NT2/D1 (cell line): ENCODE measurements at regions not wholly inside any gene's neighbourhood (a gene's known extent, or its start where the extent isn't known, plus 50 kb on each side); places are given as distances from the start of the nearest gene placed in this dataset.

Experiments used
- SUZ12 ChIP-seq: IDR thresholded peaks from 2 replicates; pipeline ENCODE4 v1.6.1; 2011; ENCODE audit not compliant: insufficient read length, insufficient read depth; ENCODE audit errors: extremely low read depth
- ZNF274 ChIP-seq: IDR thresholded peaks from 2 replicates; pipeline ENCODE4 v1.6.1; 2011; ENCODE audit warnings: mild to moderate bottlenecking, low read depth, low read length

GRCh38 chr3:118400886-118401285 is 633.8 kb downstream of the IGSF11 start:
- no peak for TF ChIP-seq SUZ12
- TF ChIP-seq ZNF274: no peak
